ENCODE measurements at regions not wholly inside any gene's neighbourhood (a gene's known extent, or its start where the extent isn't known, plus 50 kb on each side); places are given as distances from the start of the nearest gene placed in this dataset.

- TF ChIP-seq, protein P1, sequence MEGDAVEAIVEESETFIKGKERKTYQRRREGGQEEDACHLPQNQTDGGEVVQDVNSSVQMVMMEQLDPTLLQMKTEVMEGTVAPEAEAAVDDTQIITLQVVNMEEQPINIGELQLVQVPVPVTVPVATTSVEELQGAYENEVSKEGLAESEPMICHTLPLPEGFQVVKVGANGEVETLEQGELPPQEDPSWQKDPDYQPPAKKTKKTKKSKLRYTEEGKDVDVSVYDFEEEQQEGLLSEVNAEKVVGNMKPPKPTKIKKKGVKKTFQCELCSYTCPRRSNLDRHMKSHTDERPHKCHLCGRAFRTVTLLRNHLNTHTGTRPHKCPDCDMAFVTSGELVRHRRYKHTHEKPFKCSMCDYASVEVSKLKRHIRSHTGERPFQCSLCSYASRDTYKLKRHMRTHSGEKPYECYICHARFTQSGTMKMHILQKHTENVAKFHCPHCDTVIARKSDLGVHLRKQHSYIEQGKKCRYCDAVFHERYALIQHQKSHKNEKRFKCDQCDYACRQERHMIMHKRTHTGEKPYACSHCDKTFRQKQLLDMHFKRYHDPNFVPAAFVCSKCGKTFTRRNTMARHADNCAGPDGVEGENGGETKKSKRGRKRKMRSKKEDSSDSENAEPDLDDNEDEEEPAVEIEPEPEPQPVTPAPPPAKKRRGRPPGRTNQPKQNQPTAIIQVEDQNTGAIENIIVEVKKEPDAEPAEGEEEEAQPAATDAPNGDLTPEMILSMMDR (IDR thresholded peaks at IDR 0.05), result no peak
- no peak for TF ChIP-seq NFYB (CRISPR knock-in tag; conservative IDR thresholded peaks at IDR 0.05; ENCODE audit: low read depth)
- TF ChIP-seq ZNF263 (CRISPR knock-in tag; IDR thresholded peaks at IDR 0.05; ENCODE audit: low read depth), result no peak
- TF ChIP-seq ETV6 (CRISPR knock-in tag; IDR thresholded peaks at IDR 0.05), result no peak
- no peak for TF ChIP-seq ZNF671 (CRISPR knock-in tag; IDR thresholded peaks at IDR 0.05)
- no peak for TF ChIP-seq ZNF138 (CRISPR knock-in tag; conservative IDR thresholded peaks at IDR 0.05)
- TF ChIP-seq CREB1 (CRISPR knock-in tag; IDR thresholded peaks at IDR 0.05), result no peak
- no peak for TF ChIP-seq FOXP1 (CRISPR knock-in tag; IDR thresholded peaks at IDR 0.05; ENCODE audit: borderline replicate concordance)
- no peak for TF ChIP-seq EMX1 (CRISPR knock-in tag; IDR thresholded peaks at IDR 0.05)
- TF ChIP-seq, protein P2, sequence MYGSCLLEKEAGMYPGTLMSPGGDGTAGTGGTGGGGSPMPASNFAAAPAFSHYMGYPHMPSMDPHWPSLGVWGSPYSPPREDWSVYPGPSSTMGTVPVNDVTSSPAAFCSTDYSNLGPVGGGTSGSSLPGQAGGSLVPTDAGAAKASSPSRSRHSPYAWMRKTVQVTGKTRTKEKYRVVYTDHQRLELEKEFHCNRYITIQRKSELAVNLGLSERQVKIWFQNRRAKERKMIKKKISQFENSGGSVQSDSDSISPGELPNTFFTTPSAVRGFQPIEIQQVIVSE (CRISPR knock-in tag; IDR thresholded peaks at IDR 0.05; ENCODE audit: borderline replicate concordance), result no peak
- TF ChIP-seq, protein P3, sequence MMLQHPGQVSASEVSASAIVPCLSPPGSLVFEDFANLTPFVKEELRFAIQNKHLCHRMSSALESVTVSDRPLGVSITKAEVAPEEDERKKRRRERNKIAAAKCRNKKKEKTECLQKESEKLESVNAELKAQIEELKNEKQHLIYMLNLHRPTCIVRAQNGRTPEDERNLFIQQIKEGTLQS (CRISPR knock-in tag; conservative IDR thresholded peaks at IDR 0.05), result no peak
- no peak for TF ChIP-seq ZNF121 (CRISPR knock-in tag; IDR thresholded peaks at IDR 0.05)
- TF ChIP-seq, protein P4, sequence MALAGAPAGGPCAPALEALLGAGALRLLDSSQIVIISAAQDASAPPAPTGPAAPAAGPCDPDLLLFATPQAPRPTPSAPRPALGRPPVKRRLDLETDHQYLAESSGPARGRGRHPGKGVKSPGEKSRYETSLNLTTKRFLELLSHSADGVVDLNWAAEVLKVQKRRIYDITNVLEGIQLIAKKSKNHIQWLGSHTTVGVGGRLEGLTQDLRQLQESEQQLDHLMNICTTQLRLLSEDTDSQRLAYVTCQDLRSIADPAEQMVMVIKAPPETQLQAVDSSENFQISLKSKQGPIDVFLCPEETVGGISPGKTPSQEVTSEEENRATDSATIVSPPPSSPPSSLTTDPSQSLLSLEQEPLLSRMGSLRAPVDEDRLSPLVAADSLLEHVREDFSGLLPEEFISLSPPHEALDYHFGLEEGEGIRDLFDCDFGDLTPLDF (CRISPR knock-in tag; IDR thresholded peaks at IDR 0.05), result no peak
Observed at GRCh38 chr9:26779062-26779461, 113.5 kb downstream of the CAAP1 start.
